ENCODE measurements at regions not wholly inside any gene's neighbourhood (a gene's known extent, or its start where the extent isn't known, plus 50 kb on each side); places are given as distances from the start of the nearest gene placed in this dataset.

GRCh38 chr20:57938158-57939108 lies 228.6 kb upstream of the PMEPA1 start:
- Mint-ChIP-seq H3K36me3 (peaks cover 0 to 3% of the 10 kb centered on the region in 2 donors), H3K4me1 (no peaks in the 10 kb centered on the region), H3K27me3 (peaks cover 19 to 37% (median 32%) of the 10 kb centered on the region in 3 donors), H3K4me3 (no peak overlapping the region), H3K27ac (peak overlapping the region in 1 of 6 donors; percentile 88), H3K9me3 (peaks cover 0 to 13% (median 0%) of the 10 kb centered on the region in 7 donors)
- ATAC-seq (ENCODE audit: low read depth in 2 of 2) (no peak), DNase-seq (no peak)

DNA sequence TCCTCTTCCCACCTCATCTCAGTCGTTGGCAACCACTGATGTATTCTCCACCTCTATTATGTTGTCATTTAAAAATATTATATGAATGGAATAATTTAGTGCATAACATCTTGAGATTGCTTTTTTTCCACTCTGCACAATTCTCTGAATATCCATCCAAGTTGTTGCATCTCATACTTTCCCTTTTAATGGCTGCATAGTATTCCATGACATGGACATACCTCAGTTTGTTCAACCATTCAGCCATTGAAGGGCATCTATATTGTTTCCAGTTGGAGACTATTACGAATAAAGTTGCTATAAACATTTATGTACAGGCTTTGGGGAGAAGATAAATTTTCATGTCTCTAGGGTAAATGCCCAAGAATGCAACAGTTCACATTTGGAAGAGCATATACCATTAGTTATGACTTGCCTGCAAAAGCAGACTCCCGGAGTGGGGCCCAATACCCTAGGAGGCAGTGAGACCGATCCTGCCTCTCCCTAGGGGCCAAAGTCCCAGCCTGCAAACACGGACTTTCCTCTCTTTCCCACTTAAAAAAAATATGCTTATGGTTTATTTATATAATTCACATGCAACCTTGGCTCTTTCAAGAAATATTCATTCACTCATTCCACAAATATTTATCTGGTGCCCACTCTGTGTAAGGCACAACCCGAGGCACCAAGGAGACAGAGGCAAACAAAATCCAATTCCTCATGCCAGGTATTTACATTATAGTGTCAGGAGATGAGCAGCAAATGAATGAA lies 227.0 kb upstream of the PMEPA1 start:
- DNase-seq (no peak), ATAC-seq (ENCODE audit: low read depth in 2 of 2) (no peak)
- Mint-ChIP-seq H3K9me3 (peaks cover 0 to 13% (median 0%) of the 10 kb centered on the region in 7 donors), H3K4me3 (no peak overlapping the region), H3K36me3 (peaks cover 0 to 3% of the 10 kb centered on the region in 2 donors), H3K4me1 (no peaks in the 10 kb centered on the region), H3K27ac (no peak overlapping the region), H3K27me3 (peaks cover 19 to 36% (median 28%) of the 10 kb centered on the region in 3 donors)

- peak overlapping the region in 1 of 6 donors; percentile 21 for H3K27ac Mint-ChIP-seq
- DNase-seq (no peak), ATAC-seq (ENCODE audit: low read depth in 2 of 2) (no peak)
- H3K36me3 Mint-ChIP-seq: peaks cover 0 to 3% of the 10 kb centered on the region in 2 donors
- H3K27me3 Mint-ChIP-seq: peaks cover 24 to 38% (median 24%) of the 10 kb centered on the region in 3 donors
- H3K4me3 Mint-ChIP-seq: no peak overlapping the region
- peaks cover 0 to 13% (median 1%) of the 10 kb centered on the region in 7 donors for H3K9me3 Mint-ChIP-seq
- no peaks in the 10 kb centered on the region for H3K4me1 Mint-ChIP-seq
Observed at GRCh38 chr20:57934913-57935312, 225.1 kb upstream of the PMEPA1 start.

DNA sequence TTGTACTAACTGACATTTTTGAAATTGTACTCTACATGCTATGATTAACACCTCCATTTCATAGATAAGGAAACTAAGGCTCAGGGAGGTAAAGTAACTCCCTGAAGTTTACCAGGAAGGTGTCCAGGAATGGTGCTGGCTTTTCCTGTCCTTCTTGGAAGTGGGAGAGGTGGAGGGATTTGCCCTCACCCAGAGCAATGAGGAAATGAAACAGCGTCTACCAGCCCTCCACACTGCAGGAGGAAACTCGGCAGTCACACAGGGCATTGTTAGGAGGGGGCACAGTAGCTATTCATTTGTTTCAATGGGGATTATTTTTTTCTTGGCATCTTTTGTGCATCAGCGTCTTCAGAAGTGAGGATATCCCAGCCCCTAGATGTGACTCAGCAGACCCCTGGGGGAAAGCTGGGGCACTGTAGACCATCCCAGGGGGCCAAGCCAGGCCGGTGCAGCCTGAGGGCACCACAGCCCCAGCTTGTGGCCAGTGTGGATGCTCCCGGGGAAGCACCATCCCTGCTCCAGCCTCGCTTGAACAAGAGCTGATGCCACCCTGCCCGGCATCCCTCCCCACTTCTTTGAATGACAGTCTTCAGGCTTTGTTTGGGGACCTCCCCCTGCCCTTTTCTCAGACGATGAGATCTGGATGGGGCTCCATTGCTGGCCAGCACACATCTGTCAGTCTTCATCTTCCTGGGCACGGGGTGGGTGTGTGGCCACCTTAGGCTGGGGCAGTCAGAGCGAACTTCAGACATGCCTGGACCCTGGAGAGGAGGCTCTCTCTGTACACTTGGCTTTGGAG lies 224.4 kb upstream of the PMEPA1 start:
- Mint-ChIP-seq H3K4me1 (no peaks in the 10 kb centered on the region), H3K27ac (peak overlapping the region in 1 of 6 donors; percentile 21)
- DNase-seq: no peak

DNA sequence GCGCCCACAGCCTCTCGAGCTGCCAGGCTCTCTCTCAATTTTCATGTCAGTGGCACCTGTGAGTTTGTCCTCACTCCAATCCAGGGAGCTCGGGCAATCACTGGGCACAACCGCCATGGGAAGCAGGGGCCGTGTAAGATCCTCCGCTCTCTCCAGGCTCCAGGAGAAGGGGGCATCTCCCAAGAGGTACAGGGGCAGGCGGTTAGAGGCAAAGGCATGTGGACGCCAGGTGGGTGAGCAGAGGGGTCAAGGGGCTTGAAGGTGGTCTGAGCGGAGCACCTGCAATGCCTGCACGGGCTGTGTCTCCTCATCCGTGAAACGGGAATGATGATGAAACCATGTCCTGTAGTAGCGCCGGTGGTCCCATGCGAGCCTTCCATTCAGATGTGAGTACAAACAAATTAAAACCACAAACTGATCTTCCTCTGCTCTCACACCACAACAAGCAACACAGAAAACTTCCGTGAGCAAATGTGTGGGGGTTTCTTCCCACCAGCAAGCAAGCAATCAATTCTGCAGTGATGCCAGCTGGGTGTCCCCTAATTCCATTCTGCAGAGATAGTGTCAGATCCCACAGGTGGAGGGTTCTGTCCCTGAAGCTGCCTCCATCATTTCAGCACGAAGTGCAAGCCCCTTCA lies 222.5 kb upstream of the PMEPA1 start:
- Mint-ChIP-seq H3K36me3 (peaks cover 8 to 11% of the 10 kb centered on the region in 2 donors), H3K4me3 (no peak overlapping the region), H3K27me3 (peaks cover 23 to 37% (median 33%) of the 10 kb centered on the region in 3 donors), H3K27ac (no peak overlapping the region), H3K9me3 (peaks cover 0 to 21% (median 5%) of the 10 kb centered on the region in 7 donors), H3K4me1 (no peaks in the 10 kb centered on the region)
- no peak for DNase-seq
- no peak for ATAC-seq (ENCODE audit: low read depth in 2 of 2)

More for the DNA sequence above, 224.4 kb upstream of the PMEPA1 start:
- peaks cover 31 to 43% (median 31%) of the 10 kb centered on the region in 3 donors for H3K27me3 Mint-ChIP-seq
- H3K4me3 Mint-ChIP-seq: peak overlapping the region in 1 of 8 donors; percentile 35
- no peak for ATAC-seq (ENCODE audit: low read depth in 2 of 2)
- H3K36me3 Mint-ChIP-seq: peaks cover 5 to 6% of the 10 kb centered on the region in 2 donors
- peaks cover 0 to 15% (median 3%) of the 10 kb centered on the region in 7 donors for H3K9me3 Mint-ChIP-seq

DNA sequence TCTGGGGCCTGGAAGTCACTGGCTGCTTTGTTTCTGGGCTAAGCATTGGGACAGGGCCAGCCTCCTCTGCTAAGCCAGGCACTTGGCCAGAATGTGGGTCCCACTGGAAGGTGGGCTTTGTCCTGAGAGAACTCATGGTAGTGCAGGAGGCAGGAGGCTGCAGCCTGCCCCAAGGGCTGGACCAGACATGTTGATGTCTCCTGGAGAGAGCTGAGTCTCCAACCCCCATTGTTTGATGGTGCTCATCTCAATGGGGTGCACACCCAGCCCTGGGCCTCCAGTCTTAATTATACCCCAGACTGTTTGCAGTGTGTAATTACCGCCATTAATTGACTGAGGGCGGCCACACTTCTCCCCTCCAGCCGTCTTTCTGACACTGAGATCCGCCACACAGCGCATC lies 220.5 kb upstream of the PMEPA1 start:
- no peak for DNase-seq
- Mint-ChIP-seq H3K9me3 (peaks cover 10 to 28% (median 18%) of the 10 kb centered on the region in 7 donors), H3K36me3 (peaks cover 8 to 22% of the 10 kb centered on the region in 2 donors), H3K4me3 (no peak overlapping the region), H3K4me1 (no peaks in the 10 kb centered on the region), H3K27me3 (peaks cover 31 to 45% (median 40%) of the 10 kb centered on the region in 3 donors), H3K27ac (no peak overlapping the region)
- ATAC-seq (ENCODE audit: low read depth in 2 of 2): no peak

- Mint-ChIP-seq H3K4me1 (no peaks in the 10 kb centered on the region), H3K4me3 (no peak overlapping the region), H3K9me3 (peaks cover 10 to 32% (median 25%) of the 10 kb centered on the region in 7 donors), H3K27ac (no peak overlapping the region), H3K27me3 (peaks cover 33 to 41% (median 35%) of the 10 kb centered on the region in 3 donors), H3K36me3 (peaks cover 8 to 27% of the 10 kb centered on the region in 2 donors)
- DNase-seq: no peak
- ATAC-seq (ENCODE audit: low read depth in 2 of 2): no peak
Observed at GRCh38 chr20:57928181-57928967, 218.6 kb upstream of the PMEPA1 start.

DNA sequence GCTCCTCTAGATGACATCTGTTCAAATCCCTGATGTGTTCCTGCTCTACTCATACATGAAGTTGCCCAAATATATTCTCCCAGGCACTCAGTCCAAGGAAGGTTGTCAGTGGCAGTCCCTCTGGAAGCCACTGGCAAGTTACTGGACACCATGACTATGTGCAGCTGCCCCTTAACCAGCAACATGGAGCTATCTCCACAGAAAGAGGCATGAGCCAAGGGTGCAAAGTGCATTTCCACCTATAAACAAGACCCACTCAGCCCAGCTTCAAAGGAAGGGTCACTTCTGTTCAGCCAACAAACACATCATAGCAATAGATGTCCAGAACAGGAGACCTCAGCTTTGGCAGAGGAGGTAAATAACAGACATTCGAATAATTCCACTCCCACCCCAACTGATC lies 217.6 kb upstream of the PMEPA1 start:
- Mint-ChIP-seq H3K27ac (no peak overlapping the region), H3K4me1 (no peaks in the 10 kb centered on the region), H3K27me3 (peaks cover 33 to 42% (median 38%) of the 10 kb centered on the region in 3 donors), H3K36me3 (peaks cover 8 to 27% of the 10 kb centered on the region in 2 donors), H3K4me3 (no peak overlapping the region), H3K9me3 (peaks cover 10 to 32% (median 25%) of the 10 kb centered on the region in 7 donors)
- DNase-seq (no peak), ATAC-seq (ENCODE audit: low read depth in 2 of 2) (no peak)

GRCh38 chr20:57922706-57923105 lies 212.9 kb upstream of the PMEPA1 start:
- Mint-ChIP-seq H3K27ac (no peak overlapping the region), H3K9me3 (peaks cover 10 to 25% (median 19%) of the 10 kb centered on the region in 7 donors), H3K36me3 (peaks cover 4 to 16% of the 10 kb centered on the region in 2 donors), H3K4me1 (no peaks in the 10 kb centered on the region), H3K4me3 (peak overlapping the region in 1 of 8 donors; percentile 41), H3K27me3 (peaks cover 35 to 50% (median 49%) of the 10 kb centered on the region in 3 donors)
- no peak for ATAC-seq (ENCODE audit: low read depth in 2 of 2)
- DNase-seq: no peak

GRCh38 chr20:57922083-57922482 lies 212.3 kb upstream of the PMEPA1 start:
- H3K36me3 Mint-ChIP-seq: peaks cover 4 to 16% of the 10 kb centered on the region in 2 donors
- DNase-seq (no peak), ATAC-seq (ENCODE audit: low read depth in 2 of 2) (no peak)
- H3K4me1 Mint-ChIP-seq: no peaks in the 10 kb centered on the region
- H3K27me3 Mint-ChIP-seq: peaks cover 31 to 51% (median 44%) of the 10 kb centered on the region in 3 donors
- no peak overlapping the region for H3K27ac Mint-ChIP-seq
- no peak overlapping the region for H3K4me3 Mint-ChIP-seq
- peaks cover 10 to 21% (median 16%) of the 10 kb centered on the region in 7 donors for H3K9me3 Mint-ChIP-seq

- DNase-seq (no peak), ATAC-seq (ENCODE audit: low read depth in 2 of 2) (no peak)
- no peak overlapping the region for H3K27ac Mint-ChIP-seq
- no peaks in the 10 kb centered on the region for H3K4me1 Mint-ChIP-seq
- H3K27me3 Mint-ChIP-seq: peaks cover 27 to 49% (median 40%) of the 10 kb centered on the region in 3 donors
- no peak overlapping the region for H3K4me3 Mint-ChIP-seq
- peaks cover 9 to 21% (median 15%) of the 10 kb centered on the region in 7 donors for H3K9me3 Mint-ChIP-seq
- H3K36me3 Mint-ChIP-seq: peaks cover 3 to 15% of the 10 kb centered on the region in 2 donors
Observed at GRCh38 chr20:57921676-57922075, 211.9 kb upstream of the PMEPA1 start.

DNA sequence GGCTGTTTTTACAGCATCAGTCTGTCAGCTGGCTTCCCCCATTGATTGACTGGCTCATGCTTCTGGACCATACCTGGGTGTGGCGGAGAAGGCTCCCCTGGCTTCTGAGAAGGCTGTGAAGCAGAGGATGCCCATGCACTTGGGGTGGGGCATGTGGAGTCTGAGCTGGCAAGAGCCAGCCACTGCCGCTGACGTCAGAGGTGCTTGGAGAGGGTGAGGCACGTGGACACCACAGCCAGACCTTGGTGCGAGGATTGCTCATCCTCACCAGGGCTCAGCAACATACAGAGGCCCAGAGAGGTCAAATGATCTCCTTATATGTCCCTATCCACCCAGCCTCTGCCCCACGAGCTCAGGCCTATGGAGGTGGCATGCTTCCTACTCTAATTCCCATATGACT lies 211.2 kb upstream of the PMEPA1 start:
- DNase-seq: no peak
- ATAC-seq (ENCODE audit: low read depth in 2 of 2): no peak
- no peak overlapping the region for H3K27ac Mint-ChIP-seq
- H3K4me1 Mint-ChIP-seq: no peaks in the 10 kb centered on the region
- H3K9me3 Mint-ChIP-seq: peaks cover 5 to 14% (median 10%) of the 10 kb centered on the region in 7 donors
- peaks cover 0 to 8% of the 10 kb centered on the region in 2 donors for H3K36me3 Mint-ChIP-seq
- peaks cover 22 to 42% (median 35%) of the 10 kb centered on the region in 3 donors for H3K27me3 Mint-ChIP-seq
- H3K4me3 Mint-ChIP-seq: no peak overlapping the region
